ENCODE measurements at regions not wholly inside any gene's neighbourhood (a gene's known extent, or its start where the extent isn't known, plus 50 kb on each side); places are given as distances from the start of the nearest gene placed in this dataset.

GRCh38 chr1:181394766-181395165 lies 88.6 kb upstream of the CACNA1E start:
- Histone ChIP-seq H3K27me3 (no peaks in the 10 kb centered on the region), H3K27ac (no peak overlapping the region), H3K4me1 (peaks cover 9 to 25% of the 10 kb centered on the region in 2 donors), H3K4me3 (replicated peaks in 1 of 3) (no peak overlapping the region), H3K9me3 (no peaks in the 10 kb centered on the region), H3K36me3 (no peaks in the 10 kb centered on the region)
- TF ChIP-seq, protein P1, sequence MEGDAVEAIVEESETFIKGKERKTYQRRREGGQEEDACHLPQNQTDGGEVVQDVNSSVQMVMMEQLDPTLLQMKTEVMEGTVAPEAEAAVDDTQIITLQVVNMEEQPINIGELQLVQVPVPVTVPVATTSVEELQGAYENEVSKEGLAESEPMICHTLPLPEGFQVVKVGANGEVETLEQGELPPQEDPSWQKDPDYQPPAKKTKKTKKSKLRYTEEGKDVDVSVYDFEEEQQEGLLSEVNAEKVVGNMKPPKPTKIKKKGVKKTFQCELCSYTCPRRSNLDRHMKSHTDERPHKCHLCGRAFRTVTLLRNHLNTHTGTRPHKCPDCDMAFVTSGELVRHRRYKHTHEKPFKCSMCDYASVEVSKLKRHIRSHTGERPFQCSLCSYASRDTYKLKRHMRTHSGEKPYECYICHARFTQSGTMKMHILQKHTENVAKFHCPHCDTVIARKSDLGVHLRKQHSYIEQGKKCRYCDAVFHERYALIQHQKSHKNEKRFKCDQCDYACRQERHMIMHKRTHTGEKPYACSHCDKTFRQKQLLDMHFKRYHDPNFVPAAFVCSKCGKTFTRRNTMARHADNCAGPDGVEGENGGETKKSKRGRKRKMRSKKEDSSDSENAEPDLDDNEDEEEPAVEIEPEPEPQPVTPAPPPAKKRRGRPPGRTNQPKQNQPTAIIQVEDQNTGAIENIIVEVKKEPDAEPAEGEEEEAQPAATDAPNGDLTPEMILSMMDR (IDR thresholded peaks at IDR 0.05) = no peak
- TF ChIP-seq POLR2A (IDR thresholded peaks at IDR 0.05) = no peak
- no peak for DNase-seq
- WGBS, 2 donors = 93 to 96% methylated on average over 2 of the region's 2 CpGs
- intact Hi-C loops (cut with DNase I) = no loop called here

DNA sequence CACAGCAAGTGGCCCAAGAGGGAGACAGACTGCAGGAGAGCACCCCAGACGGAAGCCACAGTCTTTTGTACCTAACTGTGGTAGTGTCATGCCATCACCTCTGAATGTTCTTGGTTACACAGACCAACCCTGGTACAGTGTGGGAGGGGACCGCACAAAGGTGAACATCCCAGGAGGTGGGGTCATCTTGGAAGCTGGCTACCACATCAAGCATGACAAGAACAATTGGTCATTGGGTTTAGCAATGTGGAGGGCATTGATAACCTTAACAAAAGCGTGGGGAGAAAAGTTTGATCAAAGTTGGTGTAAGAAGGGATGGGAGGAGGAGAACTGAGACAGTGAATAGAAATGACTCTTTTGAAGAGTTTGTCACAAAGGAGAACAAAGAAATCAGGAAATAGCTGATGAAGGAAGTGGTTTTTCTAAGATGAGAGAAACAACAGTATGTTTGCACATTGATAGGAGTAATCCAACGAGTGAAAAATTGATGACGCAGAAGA lies 87.1 kb upstream of the CACNA1E start:
- Histone ChIP-seq H3K4me3 (replicated peaks in 1 of 3) (no peak overlapping the region), H3K27ac (no peak overlapping the region), H3K27me3 (no peaks in the 10 kb centered on the region), H3K4me1 (peaks cover 0 to 13% of the 10 kb centered on the region in 2 donors), H3K9me3 (no peaks in the 10 kb centered on the region), H3K36me3 (no peaks in the 10 kb centered on the region)
- intact Hi-C loops (cut with DNase I) = no loop called here
- no peak for DNase-seq
- WGBS, 2 donors = 85 to 88% methylated on average over 5 of the region's 5 CpGs
- TF ChIP-seq, protein P1 (IDR thresholded peaks at IDR 0.05) = no peak
- TF ChIP-seq POLR2A (IDR thresholded peaks at IDR 0.05) = no peak

- Histone ChIP-seq H3K4me1 (peaks cover 0 to 8% of the 10 kb centered on the region in 2 donors), H3K27me3 (no peaks in the 10 kb centered on the region), H3K9me3 (no peaks in the 10 kb centered on the region), H3K36me3 (no peaks in the 10 kb centered on the region), H3K4me3 (replicated peaks in 1 of 3) (no peak overlapping the region), H3K27ac (no peak overlapping the region)
- intact Hi-C loops (cut with DNase I) = no loop called here
- TF ChIP-seq, protein P1 (IDR thresholded peaks at IDR 0.05) = no peak
- TF ChIP-seq POLR2A (IDR thresholded peaks at IDR 0.05) = no peak
- DNase-seq = no peak
- 86 to 100% methylated on average over 1 of the region's 1 CpG for WGBS, 2 donors
These were observed 86.5 kb upstream of the CACNA1E start for GRCh38 chr1:181396811-181397210.

DNA sequence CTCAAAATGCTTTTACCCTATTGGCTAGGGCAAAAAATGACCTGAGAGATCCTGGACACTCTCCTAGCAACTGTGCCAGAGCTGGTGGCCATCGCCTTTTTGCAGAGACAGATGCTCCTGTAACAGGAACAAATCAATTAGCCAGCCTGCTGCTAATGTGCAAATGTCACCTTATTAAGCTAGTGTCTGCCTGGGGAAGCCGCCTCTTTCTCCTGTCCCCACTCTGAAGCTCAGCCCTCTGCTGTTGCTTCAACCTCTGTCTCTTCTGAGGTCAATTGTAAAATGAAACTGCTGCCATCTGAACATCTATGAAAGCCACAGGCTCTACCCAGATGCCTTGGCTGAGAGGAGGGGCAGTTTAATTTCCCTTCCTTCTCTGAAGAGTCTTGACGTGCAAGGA lies 85.5 kb upstream of the CACNA1E start:
- no peaks in the 10 kb centered on the region for H3K27me3 ChIP-seq
- 60 to 65% methylated on average over 3 of the region's 3 CpGs for WGBS, 2 donors
- peaks cover 0 to 6% of the 10 kb centered on the region in 2 donors for H3K4me1 ChIP-seq
- H3K9me3 ChIP-seq = no peaks in the 10 kb centered on the region
- DNase-seq = no peak
- intact Hi-C loops (cut with DNase I) = no loop called here
- no peaks in the 10 kb centered on the region for H3K36me3 ChIP-seq
- no peak overlapping the region for H3K27ac ChIP-seq
- no peak overlapping the region for H3K4me3 ChIP-seq (replicated peaks in 1 of 3)
- TF ChIP-seq POLR2A (IDR thresholded peaks at IDR 0.05) = no peak
- TF ChIP-seq, protein P1 (IDR thresholded peaks at IDR 0.05) = no peak

DNA sequence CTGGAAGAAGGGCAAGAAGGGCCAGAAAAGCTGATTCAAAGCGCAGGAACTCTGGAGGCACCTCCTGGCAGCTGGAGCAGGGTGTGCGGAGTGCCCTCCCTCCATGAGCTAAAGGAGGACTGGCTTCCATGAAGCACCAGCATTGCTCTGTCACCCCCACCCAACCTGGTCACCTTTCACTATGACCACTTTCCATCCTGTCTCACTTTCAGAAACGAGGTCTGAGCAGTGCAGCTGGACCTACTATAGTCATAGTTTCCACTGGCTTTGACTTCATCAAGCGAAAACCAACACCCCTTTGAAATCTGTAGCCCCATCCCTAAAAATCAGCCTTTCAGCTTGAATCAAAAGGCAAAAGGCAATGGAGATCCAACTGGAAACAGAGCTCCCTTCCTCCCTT lies 84.8 kb upstream of the CACNA1E start:
- intact Hi-C loops (cut with DNase I) = no loop called here
- TF ChIP-seq POLR2A (IDR thresholded peaks at IDR 0.05) = no peak
- TF ChIP-seq, protein P1 (IDR thresholded peaks at IDR 0.05) = no peak
- H3K36me3 ChIP-seq = no peaks in the 10 kb centered on the region
- H3K27me3 ChIP-seq = no peaks in the 10 kb centered on the region
- H3K4me1 ChIP-seq = peaks cover 0 to 6% of the 10 kb centered on the region in 2 donors
- 80 to 92% methylated on average over 4 of the region's 4 CpGs for WGBS, 2 donors
- H3K27ac ChIP-seq = no peak overlapping the region
- no peak for DNase-seq
- H3K9me3 ChIP-seq = no peaks in the 10 kb centered on the region
- H3K4me3 ChIP-seq (replicated peaks in 1 of 3) = no peak overlapping the region

All from thyroid gland (tissue), 4 donors.